Calu3 (cell line): ENCODE measurements at regions not wholly inside any gene's neighbourhood (a gene's known extent, or its start where the extent isn't known, plus 50 kb on each side); places are given as distances from the start of the nearest gene placed in this dataset.
A peak's percentile ranks its signal among the peaks of the same experiment; 100 is the strongest.

Experiments
- BruUV-seq: library from RNA; stranded (reverse); fragments of 400-500 nt; replicated peaks from 2 replicates; lab custom pipeline; 2021; lab: Mats Ljungman, UMichigan
- CTCF ChIA-PET: fragments of 300-600 bp; sonication (Branson Sonifier 250); formaldehyde crosslinking; loops from one replicate; lab custom pipeline; 2022; ENCODE audit warnings: antibody characterized with exemption; lab: Charles Lee
- DNase-seq: peaks from one replicate; pipeline ENCODE4 v3.0.0; 2022
- H3K27ac Mint-ChIP-seq: one replicate; pipeline ENCODE4 v1.8.0; 2022; ENCODE audit warnings: mixed read lengths; ENCODE audit not compliant: unreplicated experiment
- H3K27me3 Mint-ChIP-seq: one replicate; pipeline ENCODE4 v1.8.0; 2022; ENCODE audit warnings: mixed read lengths; ENCODE audit not compliant: unreplicated experiment
- H3K36me3 Mint-ChIP-seq: one replicate; pipeline ENCODE4 v1.8.0; 2022; ENCODE audit warnings: mild to moderate bottlenecking, moderate library complexity, mixed read lengths; ENCODE audit not compliant: insufficient read depth, unreplicated experiment
- H3K4me1 Mint-ChIP-seq: one replicate; pipeline ENCODE4 v1.8.0; 2022; ENCODE audit warnings: mild to moderate bottlenecking, low read depth, mixed read lengths; ENCODE audit not compliant: unreplicated experiment
- H3K4me3 Mint-ChIP-seq: one replicate; pipeline ENCODE4 v1.8.0; 2022; ENCODE audit warnings: mild to moderate bottlenecking, low read depth, moderate library complexity, mixed read lengths; ENCODE audit not compliant: unreplicated experiment
- H3K9me3 Mint-ChIP-seq: one replicate; pipeline ENCODE4 v1.8.0; 2022; ENCODE audit warnings: low read depth, mixed read lengths; ENCODE audit not compliant: unreplicated experiment
- CTCF ChIP-seq: fragments of 200-600 bp; IDR thresholded peaks from one replicate; pipeline ENCODE4 v1.8.0; 2022; ENCODE audit warnings: antibody characterized with exemption; ENCODE audit not compliant: unreplicated experiment
- intact Hi-C: fragments of 100-400 bp; cut with micrococcal nuclease; formaldehyde crosslinking; loops from one replicate; pipeline ENCODE4 v1.10.0; 2022; ENCODE audit not compliant: unreplicated experiment

- peaks cover 2% of the 10 kb centered on the region for H3K9me3 Mint-ChIP-seq
- intact Hi-C loops = no loop called here
- BruUV-seq = no TSS peak
- peaks cover 13% of the 10 kb centered on the region for H3K4me1 Mint-ChIP-seq
- no peaks in the 10 kb centered on the region for H3K36me3 Mint-ChIP-seq
- H3K27ac Mint-ChIP-seq = no peak overlapping the region
- no peak overlapping the region for H3K4me3 Mint-ChIP-seq
- no peaks in the 10 kb centered on the region for H3K27me3 Mint-ChIP-seq
- peak; percentile 30 for DNase-seq
- CTCF ChIA-PET = no interaction called here
- TF ChIP-seq CTCF = no peak
These were observed 214.6 kb downstream of the RDH14 start for GRCh38 chr2:18345848-18346247.

- Mint-ChIP-seq H3K27ac (no peak overlapping the region), H3K36me3 (no peaks in the 10 kb centered on the region), H3K4me1 (peaks cover 13% of the 10 kb centered on the region), H3K27me3 (no peaks in the 10 kb centered on the region), H3K9me3 (no peaks in the 10 kb centered on the region), H3K4me3 (no peak overlapping the region)
- CTCF ChIA-PET = no interaction called here
- no peak for DNase-seq
- intact Hi-C loops = no loop called here
- no peak for TF ChIP-seq CTCF
- BruUV-seq = no TSS peak
These were observed 217.6 kb downstream of the RDH14 start for GRCh38 chr2:18342901-18343300.

GRCh38 chr2:18339326-18339725 lies 221.1 kb downstream of the RDH14 start:
- H3K36me3 Mint-ChIP-seq = no peaks in the 10 kb centered on the region
- BruUV-seq = no TSS peak
- no peak overlapping the region for H3K27ac Mint-ChIP-seq
- CTCF ChIA-PET = no interaction called here
- intact Hi-C loops = no loop called here
- DNase-seq = no peak
- no peaks in the 10 kb centered on the region for H3K4me1 Mint-ChIP-seq
- TF ChIP-seq CTCF = no peak
- H3K27me3 Mint-ChIP-seq = no peaks in the 10 kb centered on the region
- no peak overlapping the region for H3K4me3 Mint-ChIP-seq
- no peaks in the 10 kb centered on the region for H3K9me3 Mint-ChIP-seq

GRCh38 chr2:18336975-18337374 lies 223.5 kb downstream of the RDH14 start:
- Mint-ChIP-seq H3K4me1 (no peaks in the 10 kb centered on the region), H3K36me3 (no peaks in the 10 kb centered on the region), H3K27me3 (no peaks in the 10 kb centered on the region), H3K27ac (no peak overlapping the region), H3K4me3 (no peak overlapping the region), H3K9me3 (no peaks in the 10 kb centered on the region)
- no TSS peak for BruUV-seq
- TF ChIP-seq CTCF = no peak
- no peak for DNase-seq
- CTCF ChIA-PET = no interaction called here
- intact Hi-C loops = no loop called here
